AG09309 (cell line): ENCODE measurements at regions not wholly inside any gene's neighbourhood (a gene's known extent, or its start where the extent isn't known, plus 50 kb on each side); places are given as distances from the start of the nearest gene placed in this dataset.
A peak's percentile ranks its signal among the peaks of the same experiment; 100 is the strongest.

ENCODE experiments used
- DNase-seq: peaks from one replicate; pipeline ENCODE4 v3.0.0-alpha.2; 2010; ENCODE audit warnings: low read depth
- H3K4me3 ChIP-seq: 2 replicates; pipeline ENCODE4 v1.5.1; 2011; ENCODE audit warnings: mild to moderate bottlenecking, low read depth, low read length, moderate library complexity; ENCODE audit not compliant: control insufficient read depth
- CTCF ChIP-seq: IDR thresholded peaks from 2 replicates; pipeline ENCODE4 v1.5.1; 2011; ENCODE audit warnings: mild to moderate bottlenecking, low read depth, low read length, inconsistent platforms; ENCODE audit not compliant: insufficient read depth, control insufficient read depth; ENCODE audit errors: missing control alignments

GRCh38 chr10:15462253-15462897, 91.3 kb upstream of the FAM171A1 start:
- H3K4me3 ChIP-seq: no peak overlapping the region
- TF ChIP-seq CTCF: no peak
- DNase-seq: no peak

DNA sequence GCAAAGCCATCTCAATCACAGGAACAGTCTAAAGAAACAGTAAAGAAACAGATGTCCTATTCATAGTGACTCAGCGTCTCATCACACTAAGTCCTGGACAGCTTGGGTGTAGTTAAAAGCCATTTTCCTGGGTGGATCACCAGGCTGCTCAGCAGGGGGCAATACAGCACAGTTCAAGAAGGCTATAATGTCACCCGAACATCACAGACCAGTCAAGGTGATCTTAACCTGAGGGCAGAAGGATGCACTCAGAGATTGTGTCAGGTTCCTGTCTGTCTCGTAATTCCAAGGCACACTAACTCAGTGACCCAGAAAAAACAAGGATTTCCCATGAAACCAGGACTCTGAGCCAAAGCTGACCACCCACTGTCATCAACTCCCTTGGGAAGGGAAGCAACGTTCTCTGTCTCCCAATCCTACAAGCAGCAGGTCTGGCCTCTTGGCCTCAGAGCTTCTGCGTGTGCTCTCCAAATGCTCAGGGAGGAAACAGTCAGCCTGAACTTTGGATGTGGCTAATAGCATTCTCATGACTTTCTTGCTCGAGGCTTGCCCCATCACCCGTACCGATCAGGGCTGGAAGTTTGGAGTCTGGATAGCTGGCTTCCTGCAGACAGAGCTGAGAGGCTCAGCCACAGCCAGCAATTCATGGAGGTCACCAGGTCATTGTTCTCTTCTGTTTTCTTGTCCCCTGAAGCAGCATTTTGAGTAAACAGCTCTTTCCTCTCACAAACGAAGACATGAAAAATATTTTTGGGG, 90.4 kb upstream of the FAM171A1 start:
- H3K4me3 ChIP-seq: no peak overlapping the region
- peak; percentile 74 for DNase-seq
- peak; percentile 64 for TF ChIP-seq CTCF

GRCh38 chr10:15460661-15461060, 89.6 kb upstream of the FAM171A1 start:
- no peak overlapping the region for H3K4me3 ChIP-seq
- DNase-seq: no peak
- no peak for TF ChIP-seq CTCF

DNA sequence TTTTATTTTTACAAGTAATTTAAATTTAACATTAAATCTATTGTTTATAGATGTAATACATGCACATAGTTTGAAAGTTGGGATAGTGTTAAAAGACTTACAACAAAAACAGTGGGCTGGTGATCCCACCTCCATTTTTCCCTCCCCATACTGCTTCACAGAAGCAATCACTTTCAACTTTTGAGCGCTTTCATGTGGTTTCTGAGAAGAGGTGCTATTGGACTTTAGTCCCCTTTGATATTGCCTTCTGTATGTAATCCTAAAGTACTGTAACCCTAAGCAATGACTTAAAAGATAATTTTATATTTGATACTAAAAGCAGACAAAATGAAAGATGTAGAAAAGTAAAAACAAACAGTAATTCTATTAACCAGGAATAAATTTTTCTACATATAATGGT, 88.1 kb upstream of the FAM171A1 start:
- no peak for DNase-seq
- H3K4me3 ChIP-seq: no peak overlapping the region
- no peak for TF ChIP-seq CTCF

DNA sequence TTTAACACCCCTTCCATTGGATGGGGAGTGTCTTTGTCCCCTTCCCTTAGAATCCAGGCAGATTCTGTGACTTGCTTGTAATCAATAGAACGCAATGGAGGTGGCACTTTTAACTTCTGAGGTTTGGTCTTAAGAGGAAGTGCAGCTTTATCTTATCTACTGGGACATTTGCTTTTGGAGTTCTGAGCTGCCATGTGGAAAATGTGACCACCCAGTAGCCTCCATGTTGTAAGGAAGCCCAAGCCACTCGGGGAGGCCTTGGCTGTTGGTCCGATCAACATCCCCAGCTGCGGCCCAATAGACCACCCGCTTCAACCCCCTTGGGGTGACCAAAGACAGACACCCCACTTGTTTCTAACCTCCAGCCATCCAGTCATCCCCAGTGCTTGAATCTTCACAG, 86.3 kb upstream of the FAM171A1 start:
- DNase-seq: no peak

DNA sequence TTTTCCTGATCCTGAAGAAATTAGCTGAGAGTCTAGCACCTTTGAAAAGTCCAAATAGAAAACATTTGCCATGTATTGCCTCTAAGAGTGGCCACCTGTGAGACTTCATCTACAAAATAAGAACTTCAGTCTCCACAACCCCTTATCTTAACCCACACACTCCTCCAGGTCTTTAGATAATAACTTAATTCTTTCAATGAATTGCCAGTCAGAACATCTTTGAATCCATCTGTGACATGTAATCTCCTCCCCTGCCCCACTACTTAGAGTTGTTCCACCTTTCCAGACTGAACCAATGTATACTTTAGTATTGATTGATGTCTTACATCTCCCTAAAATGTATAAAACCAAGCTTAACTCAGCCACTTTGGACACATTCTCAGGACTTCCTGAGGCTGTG, 84.4 kb upstream of the FAM171A1 start:
- TF ChIP-seq CTCF: no peak
- DNase-seq: no peak
- no peak overlapping the region for H3K4me3 ChIP-seq

More for the DNA sequence above, 86.3 kb upstream of the FAM171A1 start:
- TF ChIP-seq CTCF: no peak
- H3K4me3 ChIP-seq: no peak overlapping the region

GRCh38 chr10:15453926-15454325, 82.8 kb upstream of the FAM171A1 start:
- DNase-seq: no peak
- H3K4me3 ChIP-seq: no peak overlapping the region
- TF ChIP-seq CTCF: no peak
